DLD1 (cell line): ENCODE measurements at regions not wholly inside any gene's neighbourhood (a gene's known extent, or its start where the extent isn't known, plus 50 kb on each side); places are given as distances from the start of the nearest gene placed in this dataset.
"Not testable (repeated sequence)": the region's sequence is repeated elsewhere in the genome, so short reads cannot be mapped to it uniquely, and the experiment has no call there.

Experiments used
- in situ Hi-C: cut with HindIII; loops from 2 replicates; pipeline ENCODE4 v1.10.0; 2017; ENCODE audit warnings: low sequenced_read_pairs

GRCh38 chr5:62139741-62140140 is 166.3 kb upstream of the KIF2A start:
- in situ Hi-C loops, result no loop called here

DNA sequence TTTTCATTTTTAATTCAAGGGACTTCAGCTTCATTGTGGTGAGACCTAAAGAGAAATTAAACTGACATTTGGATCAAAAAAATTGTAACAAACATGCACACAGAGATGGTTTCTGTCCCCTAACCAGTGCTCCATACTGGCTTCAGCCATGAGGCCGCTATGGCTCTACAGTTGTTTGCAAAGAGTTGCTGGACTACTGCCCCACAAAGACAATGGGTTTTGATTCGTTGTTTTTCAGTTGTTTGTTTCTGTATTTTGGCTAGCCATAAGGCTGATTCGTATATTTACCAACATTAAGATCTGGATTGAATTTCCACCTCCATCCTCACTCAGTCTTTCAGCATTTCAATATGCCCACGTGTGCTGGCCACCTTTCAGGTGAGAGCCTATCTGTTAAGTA is 163.7 kb upstream of the KIF2A start:
- in situ Hi-C loops, result no loop called here

GRCh38 chr5:62143268-62144229 is 162.5 kb upstream of the KIF2A start:
- in situ Hi-C loops, result no loop called here

DNA sequence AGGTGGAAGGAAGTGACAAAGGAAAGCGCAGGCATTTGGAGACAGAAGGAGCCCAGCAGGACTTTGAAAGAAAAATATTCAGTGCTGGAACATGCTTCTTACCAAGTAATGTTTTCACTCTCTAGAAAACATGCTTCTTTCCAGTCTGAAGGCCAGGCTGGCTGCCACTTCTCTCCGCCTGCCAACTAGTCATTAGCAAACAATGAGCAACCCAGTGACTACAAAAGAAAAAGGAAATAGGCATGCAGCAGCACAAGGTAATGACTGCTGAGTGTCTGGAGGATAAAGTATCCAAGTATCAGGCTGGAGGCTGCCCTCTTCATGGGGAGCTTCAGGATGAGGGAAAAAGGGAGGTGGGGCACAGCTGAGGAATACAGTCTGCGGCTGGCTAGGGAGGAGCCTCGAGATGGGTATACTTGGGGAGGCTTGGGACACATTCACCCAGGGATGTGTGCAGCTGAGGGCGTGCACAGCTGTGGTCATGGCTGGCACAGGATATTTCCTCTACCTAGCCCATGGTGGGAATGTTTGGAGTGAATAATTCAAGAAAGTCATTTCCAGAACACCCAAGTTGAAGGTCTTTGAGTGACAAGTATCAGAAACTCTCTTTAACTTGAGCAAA is 161.5 kb upstream of the KIF2A start:
- in situ Hi-C loops, result no loop called here

DNA sequence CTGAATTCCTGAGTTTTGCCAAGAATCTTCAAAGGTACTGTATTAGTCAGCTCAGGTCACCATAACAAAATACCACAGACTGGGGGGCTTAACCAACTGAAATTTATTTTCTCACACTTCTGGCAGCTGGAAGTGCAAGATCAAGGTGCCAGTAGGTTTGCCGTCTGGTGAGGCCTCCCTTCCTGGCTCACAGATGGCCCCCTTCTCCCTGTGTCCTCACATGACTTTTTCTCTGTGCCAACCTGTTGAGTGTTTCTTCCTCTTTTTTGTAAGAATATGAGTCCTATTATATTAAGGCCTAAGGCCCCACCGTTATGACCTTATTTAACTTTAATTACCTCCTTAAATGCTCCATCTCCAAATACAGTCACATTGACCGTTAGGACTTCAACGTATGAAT is 156.1 kb upstream of the KIF2A start:
- in situ Hi-C loops, result no loop called here

- in situ Hi-C loops, result no loop called here
Observed at GRCh38 chr5:62152394-62153087, 153.5 kb upstream of the KIF2A start.

GRCh38 chr5:62154758-62155157 is 151.2 kb upstream of the KIF2A start:
- in situ Hi-C loops, result no loop called here

DNA sequence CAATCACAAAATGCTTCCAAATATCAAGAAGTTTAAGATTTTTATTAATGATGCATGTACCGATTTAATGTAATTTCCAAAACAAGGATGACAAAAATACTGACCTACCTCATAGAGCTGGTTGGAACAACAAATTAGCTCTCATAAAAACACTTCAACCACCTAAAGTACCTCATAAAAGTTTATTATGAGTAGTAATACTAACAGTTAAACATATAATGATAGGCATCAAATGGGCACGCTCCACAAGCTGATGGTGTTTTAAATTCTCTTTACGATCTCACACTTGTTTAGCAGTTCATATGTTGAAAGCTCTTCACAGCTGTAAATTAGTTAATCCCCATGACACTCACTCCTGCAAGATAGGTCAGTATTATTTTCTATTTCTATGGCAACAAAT is 150.0 kb upstream of the KIF2A start:
- in situ Hi-C loops, result no loop called here

DNA sequence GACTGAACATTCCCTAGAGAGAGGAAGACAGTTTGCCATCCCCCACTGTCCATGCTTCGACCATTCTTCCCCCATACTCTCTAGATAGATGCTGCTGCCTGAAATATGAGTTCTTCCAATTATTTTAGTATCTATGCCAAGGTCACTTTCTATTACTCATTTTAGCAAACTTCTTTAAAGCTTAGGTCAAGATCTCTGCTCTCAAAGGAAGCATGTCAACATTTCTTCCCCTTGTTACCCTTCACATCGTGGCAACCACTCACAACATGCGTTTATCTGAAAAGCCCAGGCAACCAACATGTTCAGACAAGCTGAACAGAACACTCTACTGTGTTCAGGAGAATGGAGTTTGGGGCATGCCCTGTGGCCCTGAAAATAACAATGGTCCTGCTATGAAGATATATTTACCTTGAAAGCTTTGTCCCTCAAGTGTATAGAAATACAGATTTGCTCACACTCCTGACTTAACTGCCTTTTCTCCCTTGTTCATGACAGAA is 138.4 kb upstream of the KIF2A start:
- in situ Hi-C loops, result no loop called here

GRCh38 chr5:62168506-62169281 is 137.3 kb upstream of the KIF2A start:
- in situ Hi-C loops, result no loop called here

- in situ Hi-C loops, result no loop called here
Observed at GRCh38 chr5:62178258-62178657, 127.7 kb upstream of the KIF2A start.

- in situ Hi-C loops, result no loop called here
Observed at GRCh38 chr5:62182802-62183201, 123.2 kb upstream of the KIF2A start.

GRCh38 chr5:62183727-62184126 is 122.3 kb upstream of the KIF2A start:
- in situ Hi-C loops, result no loop called here

GRCh38 chr5:62184444-62184843 is 121.6 kb upstream of the KIF2A start:
- in situ Hi-C loops, result no loop called here

- in situ Hi-C loops, result no loop called here
Observed at GRCh38 chr5:62190173-62190572, 115.8 kb upstream of the KIF2A start.

GRCh38 chr5:62190931-62191330 is 115.1 kb upstream of the KIF2A start:
- in situ Hi-C loops, result no loop called here

DNA sequence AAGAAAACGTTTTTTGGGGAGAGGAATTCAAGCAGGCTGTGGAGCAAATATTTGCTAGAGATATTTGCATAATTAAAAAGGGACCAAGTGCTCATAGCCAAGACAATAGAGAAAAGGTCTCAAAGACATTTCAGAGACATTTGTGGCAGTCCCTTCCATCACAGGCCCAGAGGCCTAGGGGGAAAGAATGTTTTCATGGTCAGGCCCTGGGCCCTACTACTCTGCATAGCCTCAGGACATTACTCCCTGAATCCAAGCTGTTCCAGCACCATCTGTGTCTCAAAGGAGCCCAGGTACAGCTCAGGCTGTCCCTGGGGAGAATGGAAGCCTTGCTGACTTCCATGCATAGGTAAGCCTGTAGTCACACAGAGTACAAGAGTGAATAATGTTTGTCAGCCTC is 113.0 kb upstream of the KIF2A start:
- in situ Hi-C loops, result no loop called here

DNA sequence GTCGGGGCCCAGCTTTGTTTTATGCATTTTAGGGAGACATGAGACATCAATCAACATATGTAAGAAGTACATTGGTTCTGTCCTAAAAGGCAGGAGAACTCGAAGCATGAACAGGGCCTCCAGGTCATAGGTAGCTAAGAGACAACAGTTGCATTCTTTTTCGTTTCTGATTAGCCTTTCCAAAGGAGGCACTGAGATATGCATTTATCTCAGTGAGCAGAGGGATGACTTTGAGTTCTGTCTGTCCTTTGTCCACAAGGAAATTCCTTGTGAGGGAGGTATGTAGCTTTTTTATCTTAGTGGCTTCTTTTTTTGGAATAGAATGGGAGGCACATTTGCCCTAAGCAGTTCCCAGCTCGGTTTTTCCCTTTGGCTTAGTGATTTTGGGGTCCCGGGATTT is 109.5 kb upstream of the KIF2A start:
- in situ Hi-C loops, result not testable (repeated sequence)

- in situ Hi-C loops, result no loop called here
Observed at GRCh38 chr5:62197697-62198096, 108.3 kb upstream of the KIF2A start.

DNA sequence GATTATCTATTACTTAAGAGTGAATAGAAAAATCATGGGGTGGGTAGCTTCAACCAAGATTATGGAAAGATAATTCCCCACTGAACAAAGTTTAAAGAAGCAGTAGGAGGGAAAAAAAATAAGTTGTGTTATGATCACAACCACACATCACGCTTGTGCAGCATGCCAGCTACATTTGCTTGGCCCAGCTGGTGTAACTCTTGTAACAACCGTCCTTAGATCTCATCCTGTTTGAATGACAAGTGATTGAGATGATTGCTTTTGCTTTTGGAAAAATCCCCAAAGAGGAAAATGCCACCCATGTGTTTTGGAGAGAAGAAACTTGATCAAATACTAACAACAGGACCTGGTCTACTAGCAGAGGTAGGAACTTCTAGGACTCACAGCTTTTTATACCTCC is 107.6 kb upstream of the KIF2A start:
- in situ Hi-C loops, result no loop called here
